ENCODE measurements at regions not wholly inside any gene's neighbourhood (a gene's known extent, or its start where the extent isn't known, plus 50 kb on each side); places are given as distances from the start of the nearest gene placed in this dataset.
A peak's percentile ranks its signal among the peaks of the same experiment; 100 is the strongest.

DNA sequence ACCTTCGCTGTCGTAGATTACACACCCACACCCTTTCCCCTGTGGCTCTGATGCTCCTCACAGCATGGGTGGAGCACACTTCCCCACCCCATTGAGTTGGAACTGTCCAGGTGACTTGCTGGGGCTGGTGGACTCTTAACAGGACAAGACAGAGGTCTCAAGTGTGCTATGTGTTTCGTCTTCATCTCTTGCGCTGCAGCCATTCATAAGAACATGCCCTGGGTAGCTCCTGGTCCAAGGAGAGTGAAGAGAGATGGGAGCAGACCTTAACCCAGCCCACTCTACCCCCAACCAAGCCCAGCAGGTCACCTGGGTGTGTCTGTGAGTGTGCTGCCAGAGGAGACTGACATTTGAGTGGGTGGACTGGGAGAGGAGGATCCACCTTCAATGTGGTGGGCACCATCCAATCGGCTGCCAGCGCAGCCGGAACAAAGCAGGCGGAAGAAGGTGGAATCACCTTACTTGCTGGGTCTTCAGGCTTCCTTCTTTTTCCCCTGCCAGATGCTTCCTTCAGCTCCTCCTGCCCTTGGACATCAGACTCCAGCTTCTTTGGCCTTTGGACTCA lies 112.4 kb downstream of the HTR5A start:
- DNase-seq = no peak

DNA sequence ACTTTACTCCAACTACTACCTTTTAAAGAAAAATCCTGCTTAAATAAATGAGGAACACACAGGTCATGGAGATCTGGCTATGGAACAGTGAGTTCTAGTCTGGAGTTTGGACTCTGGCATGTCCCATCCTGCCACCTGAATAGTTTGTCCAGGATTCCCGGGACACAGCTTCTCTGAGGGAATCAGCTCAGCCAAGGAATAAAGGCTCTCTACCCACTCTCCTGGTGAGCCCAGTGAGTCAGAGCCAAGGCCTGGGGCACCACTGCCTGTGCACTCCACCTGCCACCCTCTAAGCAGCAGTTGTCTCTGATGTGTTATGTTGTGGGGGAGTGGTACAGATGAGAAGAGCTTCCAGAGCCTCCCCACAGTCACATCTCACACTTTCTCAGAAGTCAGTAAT lies 113.5 kb downstream of the HTR5A start:
- no peak for DNase-seq

DNA sequence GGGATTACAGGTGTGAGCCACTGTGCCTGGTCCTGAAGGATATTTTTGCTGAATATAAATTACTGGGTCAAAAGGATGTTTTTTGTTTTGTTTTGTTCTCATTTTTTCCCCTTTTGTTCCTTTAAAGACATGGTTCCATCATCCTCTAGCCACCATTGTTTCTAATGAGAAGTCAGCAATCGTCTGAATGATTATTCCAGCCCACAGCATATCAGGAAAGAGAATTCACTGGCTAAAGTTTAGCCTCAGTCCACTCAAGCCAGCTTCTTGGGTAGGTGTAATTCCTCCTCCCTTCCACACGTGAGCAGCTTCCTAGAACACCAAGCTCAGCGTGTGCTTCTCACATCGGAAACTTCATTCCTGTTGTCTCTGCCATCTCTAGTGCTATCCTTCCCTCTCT lies 112.8 kb upstream of the INSIG1 start:
- no peak for DNase-seq

DNA sequence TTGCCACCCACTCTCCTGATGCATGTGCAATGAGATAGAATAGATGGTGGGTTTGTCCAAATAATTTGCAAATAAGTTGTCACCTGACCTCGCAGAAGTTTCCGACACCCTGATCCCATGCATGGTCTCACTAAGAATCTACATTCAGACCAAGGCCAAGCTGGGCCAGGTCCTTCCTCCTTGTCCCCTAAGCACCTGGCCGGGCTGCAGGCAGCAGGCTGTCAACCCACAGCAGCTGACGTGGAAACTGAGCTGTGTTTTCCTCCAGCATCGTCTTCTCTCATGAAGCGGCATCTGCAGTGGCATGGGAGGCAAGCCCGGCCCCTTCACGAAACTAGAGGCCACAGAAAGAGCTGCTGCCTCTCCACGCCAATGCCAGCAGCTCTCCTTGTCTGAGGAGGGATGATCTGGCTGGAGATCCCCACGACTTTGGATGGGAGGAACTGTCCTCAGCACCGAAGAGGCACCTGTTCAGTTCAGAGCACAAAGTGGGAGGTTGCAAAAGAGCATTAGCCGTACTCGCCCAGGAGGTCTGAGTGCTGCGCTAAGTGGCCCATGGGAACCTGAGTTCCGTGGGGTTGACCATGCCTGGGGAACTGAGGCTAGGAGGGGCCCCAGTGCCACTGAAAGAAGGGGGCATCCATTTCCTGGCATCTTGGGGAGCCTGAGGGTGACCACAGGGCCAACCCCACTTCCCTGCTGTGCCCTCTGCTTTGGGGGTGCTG lies 110.5 kb upstream of the INSIG1 start:
- DNase-seq = no peak

DNA sequence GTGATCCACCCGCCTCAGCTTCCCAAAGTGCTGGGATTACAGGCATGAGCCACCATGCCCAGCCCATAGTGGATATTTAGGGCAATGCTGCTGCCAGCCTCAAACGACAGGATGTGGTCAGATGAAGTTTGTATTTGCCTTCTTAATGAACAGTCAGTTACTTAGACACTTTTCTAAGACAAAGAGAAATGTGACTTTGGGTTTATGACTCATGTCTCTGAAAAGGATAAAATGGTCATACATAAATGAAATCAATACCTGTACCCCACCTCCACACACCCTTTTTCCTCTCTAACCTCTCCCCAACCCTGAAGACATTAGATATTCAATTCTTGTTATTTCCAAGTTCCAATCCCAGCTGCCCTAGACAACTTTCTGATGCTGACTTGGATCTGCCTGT lies 109.3 kb upstream of the INSIG1 start:
- DNase-seq = no peak

GRCh38 chr7:155188821-155189581 lies 108.7 kb upstream of the INSIG1 start:
- no peak for DNase-seq

GRCh38 chr7:155189590-155189989 lies 108.1 kb upstream of the INSIG1 start:
- DNase-seq = no peak

- peak in 4 of 6 experiments; percentile 33 to 57 (median 38) for DNase-seq
Observed at GRCh38 chr7:155190688-155191087, 107.0 kb upstream of the INSIG1 start.

DNA sequence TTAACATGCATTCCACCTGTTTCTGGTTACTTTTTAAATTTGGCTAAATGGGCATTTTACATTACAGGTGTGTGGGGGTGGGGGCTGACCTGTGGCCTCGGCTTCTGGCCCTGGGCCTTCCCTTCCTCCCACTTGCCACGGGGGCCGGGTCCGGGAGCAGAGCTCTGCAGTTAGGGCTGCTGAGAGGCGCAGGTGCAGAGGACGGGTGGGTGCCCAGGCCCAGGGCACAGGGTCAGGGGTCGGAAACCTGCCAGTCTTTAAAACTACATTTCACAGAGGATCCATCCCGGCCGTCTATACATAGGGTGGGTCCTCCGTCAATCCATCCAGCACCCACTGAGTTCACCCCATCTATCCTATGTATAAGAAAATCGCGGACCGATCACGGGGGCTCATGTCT lies 106.5 kb upstream of the INSIG1 start:
- DNase-seq = no peak

DNA sequence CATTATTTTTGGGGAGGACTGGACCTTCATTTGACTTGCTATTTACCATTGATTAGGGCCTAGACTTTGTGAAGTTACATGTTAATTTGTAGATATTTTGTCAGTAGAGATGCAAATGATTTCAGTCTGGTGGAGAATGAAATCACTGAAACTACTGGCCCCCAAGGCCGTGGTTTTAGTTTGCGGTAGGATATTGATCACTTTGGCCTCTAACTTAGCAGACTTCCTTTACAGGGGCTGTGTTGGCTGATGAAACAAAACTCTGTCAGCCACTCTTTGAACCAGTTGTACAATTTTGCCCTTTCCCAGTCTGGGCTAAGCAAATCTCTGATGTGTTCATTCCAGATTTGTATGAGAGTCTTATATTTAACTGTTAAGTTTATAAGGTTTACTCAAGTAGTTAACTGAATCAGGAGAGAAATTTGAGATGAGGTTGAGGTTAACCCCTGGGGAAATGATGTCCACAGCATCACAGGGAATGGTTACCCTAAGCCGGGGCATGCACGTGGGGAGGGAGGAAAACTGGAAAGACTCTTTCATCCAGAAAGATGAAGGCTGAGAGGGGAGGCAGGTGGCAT lies 105.7 kb upstream of the INSIG1 start:
- DNase-seq = no peak

DNA sequence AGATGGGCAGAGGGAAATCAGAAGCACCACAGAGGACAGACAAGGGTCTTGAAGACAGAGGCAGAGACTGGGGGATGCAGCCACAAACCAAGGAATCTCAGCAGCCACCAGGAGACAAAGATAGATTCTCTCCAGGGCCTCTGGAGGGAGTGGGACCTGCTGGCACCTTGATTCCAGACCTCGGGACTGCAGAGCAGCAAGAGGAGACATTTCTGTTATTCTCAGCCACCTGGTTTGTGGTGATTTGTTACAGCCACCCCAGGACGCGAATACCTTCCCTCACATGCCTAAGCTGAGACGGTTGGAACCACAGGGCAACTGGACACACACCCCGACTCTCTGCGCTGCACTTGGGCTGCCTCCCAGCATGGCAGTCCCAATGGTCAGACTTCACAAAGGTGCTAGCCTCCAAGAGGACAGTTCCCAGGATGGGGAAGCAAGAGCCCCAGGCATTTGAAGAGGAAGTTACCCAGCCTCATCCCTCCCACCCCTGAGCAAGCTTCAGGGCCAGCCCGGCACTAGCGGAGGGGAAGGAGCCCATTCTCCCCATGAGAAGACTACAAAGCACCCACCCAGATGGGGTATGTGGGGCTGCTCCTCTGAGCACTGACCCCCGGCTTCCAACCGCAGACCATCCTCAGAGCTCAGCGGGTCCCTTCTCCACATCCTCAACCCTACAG lies 104.6 kb upstream of the INSIG1 start:
- no peak for DNase-seq

DNA sequence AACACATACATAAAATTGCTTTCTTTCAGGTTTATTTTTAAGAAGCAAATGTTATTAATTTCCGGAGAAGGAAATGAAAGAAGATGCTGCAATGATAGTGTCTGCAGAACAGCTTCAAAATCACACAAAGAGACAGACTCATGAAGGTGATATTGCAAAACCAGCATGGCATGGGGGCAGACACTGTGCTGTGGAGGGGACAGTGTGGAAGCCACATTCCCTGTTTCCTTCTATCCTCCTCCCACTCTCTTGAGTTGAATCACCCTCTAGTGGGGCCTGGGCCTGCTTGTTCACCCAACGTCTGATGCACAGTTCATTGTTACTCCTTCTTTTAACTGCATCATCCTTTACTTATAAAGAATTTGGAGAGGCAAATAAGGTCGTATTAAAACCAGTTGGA lies 104.0 kb upstream of the INSIG1 start:
- no peak for DNase-seq

DNA sequence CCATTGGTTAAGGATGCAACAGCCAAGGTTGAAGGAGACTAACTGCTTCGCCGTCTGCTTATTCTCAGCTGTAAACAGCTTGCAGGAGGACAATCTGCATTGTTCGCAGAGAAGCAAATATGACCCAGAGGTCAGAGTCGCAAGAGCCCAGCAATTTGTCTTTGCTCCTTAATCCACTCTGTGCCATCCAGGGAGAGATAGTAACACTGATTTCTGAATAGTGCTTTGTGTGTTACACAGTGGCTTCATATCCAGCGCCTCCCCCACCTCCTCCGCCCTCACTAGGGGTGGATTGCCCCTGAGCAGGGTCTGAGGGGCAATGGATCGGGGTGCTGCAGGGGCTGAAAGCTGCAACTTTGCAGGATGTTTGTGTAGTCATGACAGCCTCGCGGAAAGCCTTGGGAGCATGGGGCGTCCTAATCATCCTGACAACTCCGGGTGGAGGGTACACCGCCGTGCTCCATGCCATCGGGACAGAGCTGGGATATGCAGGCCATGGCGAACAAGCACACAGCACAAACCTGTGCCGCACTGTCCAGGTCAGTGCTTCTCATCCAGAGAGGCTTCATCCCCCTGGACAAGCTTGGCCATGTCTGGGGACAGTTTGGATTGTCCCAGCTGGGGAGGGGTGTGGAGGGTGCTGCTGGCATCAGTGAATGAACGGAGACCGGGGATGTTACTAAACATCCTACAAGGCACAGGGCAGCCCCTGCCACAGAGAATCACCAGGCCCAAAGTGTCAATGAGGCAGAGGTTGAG lies 103.1 kb upstream of the INSIG1 start:
- DNase-seq = no peak

DNA sequence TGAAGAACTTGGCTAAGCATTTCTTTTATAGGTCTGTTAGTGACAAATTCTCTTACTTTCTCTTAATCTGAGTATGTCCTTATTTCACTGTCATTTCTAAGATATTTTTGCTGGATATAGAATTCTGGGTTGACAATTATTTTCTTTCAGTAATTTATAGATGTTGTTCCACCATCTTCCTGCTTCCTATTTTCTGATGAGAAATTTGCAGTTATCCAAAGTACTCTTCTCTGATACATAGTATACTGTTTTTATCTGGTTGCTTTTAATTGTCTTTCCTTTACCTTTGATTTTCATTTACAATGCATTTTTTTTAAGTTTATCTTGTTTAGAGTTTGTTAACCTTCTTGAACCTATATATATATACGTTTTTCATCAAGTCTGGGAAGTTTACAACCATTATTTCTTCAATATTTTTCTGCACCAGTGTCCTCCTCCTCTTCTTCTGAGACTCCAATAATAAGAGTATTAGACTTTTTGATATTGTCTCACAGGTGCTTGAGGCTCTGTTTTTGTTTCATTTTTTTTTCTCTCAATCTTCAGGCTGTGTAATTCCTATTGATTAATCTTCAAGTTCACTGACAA lies 101.6 kb upstream of the INSIG1 start:
- DNase-seq = no peak

DNA sequence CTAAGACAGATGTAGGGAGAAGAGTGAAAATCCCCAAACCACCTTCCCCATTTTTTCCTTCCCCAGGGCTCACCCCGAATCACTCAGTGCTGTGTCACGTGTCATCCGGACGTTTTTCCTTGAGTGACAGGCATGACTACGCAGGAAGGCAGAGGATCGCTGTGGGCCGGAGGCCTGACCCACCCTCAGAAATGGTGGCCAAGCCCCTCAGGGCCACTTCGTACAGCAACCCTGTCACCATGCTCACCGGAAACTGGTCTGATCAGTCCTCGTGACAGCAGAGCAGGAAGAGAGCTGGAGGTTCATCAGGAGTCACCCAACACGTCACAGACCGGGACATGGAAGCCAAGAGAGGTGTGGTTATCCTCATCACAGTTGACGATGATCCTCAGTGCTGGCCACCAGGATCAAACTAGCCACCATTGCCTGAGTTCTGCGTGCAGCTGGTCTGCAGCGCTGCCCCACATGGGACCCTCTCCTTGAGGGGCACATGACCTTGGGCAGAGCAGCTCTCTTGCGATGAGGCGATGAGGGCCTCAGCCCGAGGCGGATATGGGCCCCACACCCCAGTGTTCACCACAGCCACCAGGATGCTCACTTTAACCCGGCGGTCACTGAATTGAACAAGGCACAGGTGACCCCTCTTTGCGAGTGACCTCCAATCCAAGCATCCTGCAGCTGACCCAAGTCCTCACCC lies 99.3 kb upstream of the INSIG1 start:
- no peak for DNase-seq

DNA sequence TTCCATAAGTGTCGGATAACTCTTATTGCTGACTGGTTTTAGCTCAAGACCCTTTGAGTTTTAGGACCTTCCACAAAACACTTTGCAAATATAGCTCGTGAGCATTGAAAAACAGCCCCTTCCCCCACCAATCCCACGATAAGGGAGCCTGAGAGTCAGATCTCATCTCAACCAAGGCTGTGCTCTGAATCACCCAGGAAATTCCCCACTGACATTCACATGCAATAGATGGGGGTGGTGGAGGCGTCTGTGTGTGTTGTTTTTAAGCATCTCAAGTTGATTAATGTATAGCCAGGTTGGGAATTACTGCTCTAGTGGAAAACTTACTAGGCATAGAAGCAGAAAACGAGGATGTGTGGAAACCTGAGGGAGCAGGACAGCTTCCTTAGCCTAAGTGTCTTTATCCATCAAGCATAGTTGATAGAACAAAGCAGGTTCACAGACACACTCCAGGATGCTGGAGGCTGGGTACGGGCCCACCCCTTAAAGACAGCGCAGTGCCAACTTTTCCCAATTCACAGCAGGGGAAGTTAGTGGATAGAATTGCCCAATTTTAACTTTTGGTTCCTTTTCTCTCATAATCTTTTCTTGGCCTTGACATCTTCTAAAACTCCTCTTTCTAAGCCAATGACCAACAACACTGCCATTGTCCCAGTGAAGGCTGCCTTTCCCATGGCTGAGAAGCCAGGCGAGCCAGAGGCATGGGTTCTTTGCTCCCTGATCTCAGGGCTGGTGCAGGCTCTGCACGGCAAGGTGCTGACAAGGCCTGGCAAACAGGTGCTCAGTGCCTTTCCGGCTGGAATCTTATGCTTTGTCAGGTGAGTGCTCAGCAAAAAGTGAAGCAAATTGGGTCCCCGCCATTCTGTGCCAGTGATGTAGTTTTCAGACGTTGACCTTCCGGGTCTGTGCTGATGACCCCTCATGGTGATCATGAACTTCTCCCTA lies 98.5 kb upstream of the INSIG1 start:
- DNase-seq = no peak

GRCh38 chr7:155201325-155202087 lies 96.2 kb upstream of the INSIG1 start:
- no peak for DNase-seq

DNA sequence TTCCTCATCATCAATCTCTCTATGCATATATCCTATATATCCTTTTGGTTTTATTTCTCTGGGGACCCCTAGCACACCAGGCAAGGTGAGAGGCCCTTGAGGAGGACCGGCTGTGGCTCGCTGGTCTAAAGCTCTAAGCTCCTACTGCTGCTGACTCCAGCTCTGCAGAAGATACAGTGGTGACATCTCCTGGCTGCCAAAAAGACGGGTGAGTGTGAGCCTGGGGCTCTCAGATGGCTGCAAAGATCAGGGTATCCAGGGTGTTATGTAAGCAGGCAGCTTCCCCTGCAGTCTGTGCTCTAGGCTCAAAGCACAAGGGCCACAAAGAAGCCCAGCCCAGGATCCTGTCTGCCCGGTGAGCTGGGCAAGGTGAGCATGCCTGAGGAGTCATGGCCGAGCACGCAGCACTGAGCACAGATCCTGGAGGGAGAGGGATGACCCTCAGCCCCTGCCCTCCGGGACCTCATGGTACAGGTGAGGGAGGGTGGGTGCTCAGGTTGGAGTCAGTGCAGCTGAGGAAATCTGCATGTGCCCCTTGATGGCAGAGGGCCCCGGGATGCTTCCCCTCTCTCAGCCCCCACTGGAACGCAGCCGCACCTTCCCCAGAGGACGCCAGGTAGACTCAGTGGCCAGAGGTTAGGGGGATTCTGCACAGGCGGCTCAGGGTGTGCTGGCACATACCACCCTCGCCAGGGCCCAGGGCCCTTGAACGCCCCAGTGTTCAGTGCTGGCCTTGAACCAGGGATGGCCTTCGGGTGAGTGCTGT lies 95.4 kb upstream of the INSIG1 start:
- no peak for DNase-seq
